ENCODE measurements at regions not wholly inside any gene's neighbourhood (a gene's known extent, or its start where the extent isn't known, plus 50 kb on each side); places are given as distances from the start of the nearest gene placed in this dataset.

DNA sequence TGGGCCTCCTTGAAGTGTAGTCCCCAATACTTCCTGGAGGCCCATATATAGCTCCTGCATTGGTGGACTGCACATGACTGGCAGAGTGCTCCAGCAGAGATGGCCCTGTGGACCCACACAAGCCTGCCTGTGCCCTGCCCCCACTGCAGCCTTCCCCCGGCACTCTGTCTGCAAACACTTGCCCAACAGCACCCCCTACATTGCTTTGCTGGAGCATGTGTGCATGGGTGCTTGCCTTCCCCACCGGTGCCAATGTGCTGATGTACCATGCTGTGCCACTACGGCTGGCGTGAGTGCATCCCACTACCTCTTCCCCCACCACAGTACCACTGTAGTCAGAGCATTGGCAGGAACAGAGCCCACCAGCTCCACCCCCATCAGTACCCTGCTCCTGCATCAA is 563.6 kb upstream of the CTNND2 start:
- no peak for FAIRE-seq

DNA sequence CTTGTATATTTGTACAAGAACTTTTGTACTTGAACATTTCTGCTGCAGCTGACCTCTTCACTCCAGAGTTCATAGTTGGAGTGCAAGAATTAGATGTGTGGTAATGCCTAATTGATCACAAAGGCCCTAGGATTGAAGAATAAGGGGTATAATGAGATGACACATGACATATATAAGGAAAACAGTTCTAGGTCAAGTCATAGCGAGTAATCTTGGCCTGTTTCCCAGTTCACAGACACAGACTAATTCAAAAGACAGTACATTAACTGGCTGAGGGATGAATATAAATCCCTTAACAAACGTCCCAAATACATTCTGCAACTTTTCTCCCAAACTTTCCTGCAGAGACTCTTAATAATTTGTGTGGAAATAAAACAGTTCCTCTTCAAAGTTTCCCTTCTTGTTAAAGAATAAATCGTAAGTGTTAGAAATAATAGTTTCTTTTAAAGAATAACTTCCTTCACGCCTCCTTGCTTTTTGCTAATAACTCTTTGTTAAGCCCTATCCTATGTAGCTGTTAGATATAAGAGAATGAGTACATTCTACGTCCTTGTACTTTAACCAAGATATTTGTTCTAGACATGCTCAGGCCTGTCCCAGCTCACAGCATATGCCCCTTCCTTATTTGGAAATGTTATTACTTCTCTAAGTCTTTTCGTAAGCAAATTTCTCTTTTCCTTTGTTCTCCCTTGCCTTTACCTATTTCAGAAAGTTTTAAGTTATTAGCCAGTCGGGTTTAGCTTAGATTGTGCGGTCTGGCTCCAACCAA is 556.4 kb upstream of the CTNND2 start:
- no peak for FAIRE-seq

DNA sequence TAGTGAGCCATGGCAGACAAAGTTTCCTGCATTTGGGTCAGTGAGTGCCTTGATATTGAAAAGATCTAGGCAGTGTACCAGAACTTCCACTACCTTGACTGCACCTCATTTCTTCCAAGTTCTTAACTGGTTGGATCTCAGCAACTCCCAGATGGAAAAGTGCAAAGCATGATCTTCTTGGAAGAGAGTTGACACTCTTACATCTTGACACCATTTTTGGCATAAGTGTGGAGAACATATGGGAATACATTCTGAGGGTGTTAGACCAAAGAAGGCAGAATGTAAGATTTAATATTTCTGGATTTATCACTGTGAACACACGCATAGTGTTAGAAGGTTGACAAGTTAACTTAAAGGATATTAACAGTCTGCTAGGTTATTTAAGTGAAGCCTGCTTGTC is 555.1 kb upstream of the CTNND2 start:
- no peak for FAIRE-seq

DNA sequence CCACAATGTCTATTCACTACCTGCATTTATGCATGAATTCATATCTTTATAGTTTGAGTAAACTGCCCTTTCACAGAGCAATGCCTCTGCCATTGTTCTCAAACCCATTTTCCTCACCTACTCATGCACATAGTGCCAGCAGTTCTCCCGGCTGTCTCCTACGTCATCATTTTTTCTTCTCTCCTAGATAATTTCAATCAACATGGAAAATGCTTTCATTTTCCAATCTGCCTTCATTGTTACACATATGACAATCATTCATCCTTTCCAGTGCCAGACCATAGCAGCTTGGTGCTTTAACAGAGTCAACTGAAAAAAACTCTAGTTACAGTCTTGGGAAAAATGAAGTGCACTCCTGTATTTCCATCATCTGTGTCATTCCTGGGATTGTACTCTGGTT is 514.8 kb upstream of the CTNND2 start:
- FAIRE-seq = no peak

DNA sequence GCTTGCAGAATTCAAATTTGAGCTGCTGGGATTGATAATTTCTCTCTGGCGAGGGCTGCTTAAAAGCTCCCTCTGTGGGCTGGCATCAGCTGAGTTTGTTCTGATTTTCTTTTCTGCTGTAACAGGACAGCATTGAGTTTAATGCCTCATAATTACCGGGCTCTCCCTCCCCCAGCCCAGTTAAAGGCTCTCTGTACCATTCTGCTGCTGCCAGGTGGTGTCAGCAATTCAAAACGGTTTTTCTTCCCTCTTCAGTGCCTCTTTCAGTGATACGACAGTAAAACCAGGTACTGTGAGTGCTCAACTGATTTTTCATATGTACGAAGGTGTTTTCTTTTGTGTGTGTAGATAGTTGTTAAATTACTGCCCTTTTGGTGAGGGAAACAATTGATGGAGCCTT is 509.3 kb upstream of the CTNND2 start:
- FAIRE-seq = no peak

DNA sequence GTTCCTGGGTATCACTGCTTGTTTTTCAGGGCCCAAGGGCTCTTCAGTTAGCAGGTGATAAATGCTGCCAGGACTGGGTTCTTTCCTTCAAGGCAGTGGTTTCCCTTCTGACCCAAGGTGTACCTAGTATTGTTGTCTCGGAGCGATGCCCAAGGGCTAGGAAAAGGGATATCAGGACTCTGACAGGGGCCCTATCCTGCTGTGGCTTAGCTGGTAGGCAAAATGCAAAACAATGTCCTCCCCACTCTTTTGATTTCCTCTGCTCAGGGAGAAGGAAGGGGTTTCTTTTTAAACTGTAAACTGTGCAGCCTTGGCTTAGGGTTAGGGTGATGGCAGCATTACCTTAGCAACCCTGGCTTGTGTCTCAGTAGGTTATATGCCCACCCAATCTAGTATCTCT is 508.8 kb upstream of the CTNND2 start:
- no peak for FAIRE-seq

DNA sequence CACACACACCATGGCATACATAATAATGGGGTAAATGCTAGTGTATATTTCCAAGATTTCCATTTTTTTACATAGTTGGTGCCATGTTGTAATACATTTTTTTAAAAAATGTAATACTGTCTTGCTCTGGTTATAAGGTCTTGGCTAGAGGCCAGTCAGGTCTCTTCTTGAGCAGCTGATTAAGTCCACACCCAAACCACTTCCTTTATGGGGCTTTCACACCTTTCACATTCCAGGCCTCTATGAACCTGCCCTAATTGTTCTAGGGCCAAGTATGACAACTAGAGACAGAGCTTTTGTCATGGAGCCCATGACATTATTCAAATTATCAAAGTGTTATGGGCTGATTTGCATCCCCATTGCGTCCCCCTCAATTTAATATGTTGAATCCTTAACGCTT is 495.6 kb upstream of the CTNND2 start:
- no peak for FAIRE-seq

DNA sequence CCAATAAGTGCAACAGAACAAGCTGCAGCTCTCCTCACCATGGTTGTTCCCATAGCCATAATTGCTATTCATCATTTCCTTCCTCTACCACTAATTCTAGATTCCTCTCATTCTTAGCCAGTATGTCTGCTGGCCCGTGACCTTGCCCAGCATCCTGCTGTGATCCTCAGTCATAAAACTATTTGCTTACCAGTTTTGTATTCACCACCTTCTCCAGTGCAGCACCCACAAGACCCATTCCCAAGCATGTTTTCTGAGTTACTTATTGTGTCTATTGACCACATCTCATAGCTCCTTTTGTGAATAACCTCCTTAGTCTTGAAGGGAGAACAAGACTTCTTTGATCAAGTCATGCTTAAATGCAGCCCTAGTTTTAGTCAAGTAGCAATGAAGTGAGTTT is 488.0 kb upstream of the CTNND2 start:
- FAIRE-seq = no peak

DNA sequence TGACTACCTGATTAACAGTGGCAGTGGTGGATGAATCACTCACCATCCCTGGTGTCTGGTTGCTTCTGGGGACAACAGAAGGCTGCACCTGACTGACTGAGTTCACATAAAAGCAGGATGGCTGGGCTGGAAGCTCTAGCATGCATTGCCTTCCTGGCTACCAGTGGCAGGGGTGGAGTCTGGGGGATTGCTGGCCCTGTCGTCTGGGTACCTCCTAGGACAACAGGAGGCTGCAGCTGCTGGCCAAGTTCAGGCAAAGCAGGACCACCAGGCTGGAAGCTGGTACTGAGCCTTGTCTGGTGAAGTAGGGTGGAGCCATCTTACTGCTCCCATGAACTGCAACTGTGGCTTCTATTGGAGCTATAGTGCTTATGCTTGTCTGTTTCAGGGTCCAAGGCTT is 480.8 kb upstream of the CTNND2 start:
- FAIRE-seq = no peak

DNA sequence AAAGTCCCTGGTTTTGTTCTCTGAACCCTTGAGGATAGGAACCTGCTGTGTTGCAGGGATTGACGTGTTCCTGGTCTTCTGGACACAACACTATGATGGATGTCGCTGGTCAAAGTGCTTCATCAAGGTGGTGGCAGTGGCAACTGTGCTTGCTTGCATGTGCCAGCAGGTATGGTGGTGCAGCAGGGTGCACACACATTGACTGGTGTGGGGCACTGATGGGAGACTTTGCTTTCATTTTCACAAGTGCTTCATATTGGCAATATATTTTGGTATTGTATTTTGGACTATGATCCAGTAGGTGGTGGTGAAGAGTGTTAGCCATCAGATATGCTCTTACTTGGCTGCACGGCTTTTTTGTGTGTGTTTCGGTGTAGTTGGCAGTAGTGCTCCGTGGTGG is 479.8 kb upstream of the CTNND2 start:
- FAIRE-seq = no peak

DNA sequence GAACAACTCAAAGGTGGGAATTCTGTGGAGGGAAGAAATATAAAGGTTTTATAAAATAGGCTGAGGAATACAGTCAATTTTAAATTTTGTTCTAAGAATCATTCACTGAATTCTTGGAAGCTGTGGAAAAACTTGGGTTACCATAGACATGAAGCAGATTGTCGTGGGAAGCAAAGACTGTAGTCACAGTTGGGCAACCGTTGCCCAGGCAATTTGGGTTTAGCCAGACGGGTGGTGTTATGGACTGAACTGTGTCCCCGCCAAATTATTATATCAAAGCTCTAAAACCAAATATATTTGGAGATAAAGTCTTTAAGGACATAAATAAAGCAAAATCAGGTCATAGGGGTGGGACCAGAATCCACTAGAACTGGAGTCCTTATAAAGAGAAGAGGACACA is 463.7 kb upstream of the CTNND2 start:
- no peak for FAIRE-seq

DNA sequence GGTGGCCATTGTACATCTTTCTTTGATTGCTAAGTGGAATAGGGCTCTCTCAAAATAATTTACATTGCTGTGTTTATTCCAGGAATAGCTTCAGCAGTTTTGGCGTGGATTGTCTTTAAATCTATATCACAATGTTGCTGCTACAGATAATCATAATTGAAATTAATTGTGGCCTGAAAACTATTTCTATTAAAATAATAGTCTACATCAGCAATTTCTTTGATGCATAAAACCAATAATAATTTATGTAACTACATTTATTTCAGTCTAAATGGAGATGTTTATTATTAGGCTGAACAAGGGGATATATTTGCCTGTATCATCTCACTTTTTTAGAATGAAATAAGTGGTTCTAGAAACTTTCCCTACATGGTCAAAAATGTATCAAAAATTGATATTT is 456.0 kb upstream of the CTNND2 start:
- no peak for FAIRE-seq

DNA sequence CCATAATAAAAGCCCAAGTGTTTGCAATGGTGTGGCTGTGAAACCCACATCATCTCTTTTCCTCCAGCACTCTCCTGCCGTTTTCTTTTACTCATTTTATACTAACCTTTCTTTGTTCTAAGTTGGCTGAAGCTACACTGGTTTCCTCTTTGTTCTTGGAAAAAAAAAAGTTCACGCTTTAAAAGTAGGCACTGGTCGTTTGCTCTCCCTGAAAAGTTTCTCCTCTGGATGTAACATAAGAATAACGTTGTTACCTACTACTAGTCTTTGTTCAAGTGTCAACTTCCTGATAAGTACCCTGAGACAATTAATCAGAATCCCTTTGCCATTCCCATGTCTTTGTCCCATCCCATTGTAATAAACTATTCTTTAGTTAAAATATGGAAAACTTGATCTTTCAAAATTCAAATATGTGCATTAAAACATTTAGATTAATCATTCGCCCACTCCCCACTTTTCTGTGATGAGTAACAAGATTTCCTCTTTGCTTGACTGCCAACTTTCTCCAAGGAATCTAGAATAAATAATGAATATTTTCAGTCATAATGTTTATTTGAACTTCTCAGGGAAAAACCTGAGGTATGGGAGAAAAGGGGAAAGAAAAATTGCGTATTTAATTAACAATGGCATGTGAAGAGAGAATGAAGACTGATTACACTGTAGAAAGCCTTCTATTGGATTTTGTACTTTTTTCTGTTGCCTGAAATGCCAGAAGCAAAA is 454.3 kb upstream of the CTNND2 start:
- FAIRE-seq = no peak

DNA sequence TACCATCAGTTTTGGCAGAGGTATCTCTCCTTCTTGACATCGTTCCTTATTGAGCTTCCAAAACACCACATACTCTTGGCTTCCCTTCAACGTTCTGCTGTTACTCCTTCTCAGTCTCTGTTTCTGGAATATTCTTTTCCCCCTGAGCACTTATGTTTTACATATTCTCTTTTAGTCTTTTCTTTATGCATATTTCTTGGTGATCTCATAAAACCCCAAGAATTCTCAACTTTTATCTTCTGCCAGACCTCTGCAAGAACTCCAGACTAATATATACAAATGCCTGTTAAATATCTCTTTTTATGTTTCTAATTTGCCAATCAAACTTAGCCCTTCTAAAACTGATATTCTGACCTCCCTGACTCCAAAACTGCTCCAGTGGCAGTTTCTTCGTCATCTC is 453.4 kb upstream of the CTNND2 start:
- no peak for FAIRE-seq

DNA sequence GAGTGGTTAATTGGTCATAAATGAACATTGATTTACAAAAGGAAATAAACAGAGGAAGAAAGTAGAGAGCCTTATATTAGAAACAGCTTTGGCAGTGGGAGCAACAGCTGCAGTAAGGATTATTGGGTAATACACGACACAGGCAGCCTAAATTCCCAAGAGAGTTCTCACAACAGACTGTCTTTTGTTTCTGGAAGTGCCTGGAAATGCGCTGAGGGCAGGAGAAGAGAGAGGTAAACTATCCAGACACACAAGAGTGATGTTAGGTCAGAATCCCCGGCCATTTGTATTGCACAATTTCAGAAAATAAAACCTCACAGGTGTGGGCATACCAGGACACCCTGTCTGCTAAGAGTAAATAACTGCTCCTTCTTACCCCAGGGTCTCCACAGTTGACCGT is 450.4 kb upstream of the CTNND2 start:
- no peak for FAIRE-seq

DNA sequence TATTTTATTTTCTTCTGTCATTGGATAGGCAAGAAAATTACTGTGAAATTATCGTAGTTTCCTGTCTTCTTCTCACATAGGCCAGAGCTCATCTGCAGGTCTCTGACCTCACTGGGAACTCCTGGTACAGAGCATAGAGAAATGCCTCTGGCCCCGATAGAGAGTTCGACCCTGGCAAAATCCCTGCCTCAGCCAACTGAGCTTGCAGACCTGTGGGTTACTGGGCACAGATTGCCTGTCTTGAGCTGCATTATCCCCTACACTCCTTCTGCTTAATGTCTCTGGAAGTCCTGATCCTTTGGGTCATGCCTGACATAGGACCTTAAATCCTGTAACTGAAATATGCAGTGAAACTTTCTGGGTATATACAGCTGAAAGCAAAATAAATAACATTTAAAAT is 439.3 kb upstream of the CTNND2 start:
- no peak for FAIRE-seq

DNA sequence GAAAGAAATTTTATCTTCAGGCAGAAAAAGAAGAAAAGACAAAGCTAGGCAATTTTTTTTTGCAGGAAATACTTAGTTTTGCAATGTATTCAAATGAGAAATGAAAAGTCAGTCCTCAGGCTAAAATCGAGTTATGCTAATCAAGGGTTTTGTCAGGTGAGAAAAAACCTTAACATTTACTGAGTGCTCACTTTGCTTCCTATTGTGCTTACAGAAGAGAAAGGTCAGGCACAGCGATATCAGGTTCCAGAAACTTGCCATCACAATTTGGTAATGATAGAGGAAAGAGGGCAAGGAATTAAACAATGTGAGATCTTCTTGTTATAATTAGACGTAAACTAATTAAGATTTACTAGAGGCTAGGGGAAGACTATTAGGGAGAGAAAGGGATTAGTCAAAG is 431.7 kb upstream of the CTNND2 start:
- FAIRE-seq = no peak

DNA sequence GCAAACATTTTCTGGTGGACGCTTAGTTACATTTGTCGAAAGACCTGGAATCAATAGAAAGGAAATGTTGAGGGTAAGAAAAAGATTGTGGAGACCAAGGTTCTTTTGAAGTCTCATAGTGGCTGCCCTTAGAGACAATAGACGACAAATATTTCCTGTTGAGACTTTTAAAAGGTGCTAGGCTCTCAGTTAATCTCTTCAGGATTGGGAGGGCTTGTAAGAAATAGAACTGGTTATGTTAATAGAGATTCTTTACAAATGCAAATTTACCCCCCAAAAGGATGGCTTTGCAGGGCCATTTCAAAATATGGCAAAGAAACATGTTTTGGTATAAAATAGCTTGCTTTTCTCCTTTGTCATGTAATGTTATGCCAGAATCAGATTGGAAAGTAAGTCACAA is 428.2 kb upstream of the CTNND2 start:
- no peak for FAIRE-seq

DNA sequence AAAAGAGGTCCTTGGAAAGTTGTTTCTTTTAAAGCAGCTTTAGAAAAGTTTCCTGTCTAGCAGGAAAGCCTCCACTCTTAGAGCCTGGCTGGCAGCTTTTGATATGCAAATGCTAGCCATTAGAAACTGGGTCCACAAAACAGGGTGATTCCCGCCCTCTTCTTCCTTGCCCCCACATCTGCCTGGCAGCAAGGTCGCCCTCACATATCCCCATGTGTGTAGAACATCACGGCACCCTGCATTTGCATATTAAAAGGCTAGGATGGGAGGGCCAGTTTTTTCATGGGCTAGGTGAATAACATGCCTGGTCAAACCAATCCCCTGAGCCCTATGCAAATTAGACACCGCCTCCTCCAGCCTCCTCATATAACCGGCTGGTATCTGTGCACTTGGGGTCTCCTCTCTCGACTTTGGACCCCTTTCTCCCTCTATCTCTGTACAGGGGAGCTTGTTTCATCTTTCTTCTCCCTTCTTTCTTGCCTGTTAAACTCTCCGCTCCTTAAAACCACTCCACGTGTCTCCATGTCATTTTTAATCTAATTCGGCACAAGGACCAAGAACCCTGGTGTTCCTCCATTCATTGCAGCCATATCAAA is 426.8 kb upstream of the CTNND2 start:
- FAIRE-seq = no peak

DNA sequence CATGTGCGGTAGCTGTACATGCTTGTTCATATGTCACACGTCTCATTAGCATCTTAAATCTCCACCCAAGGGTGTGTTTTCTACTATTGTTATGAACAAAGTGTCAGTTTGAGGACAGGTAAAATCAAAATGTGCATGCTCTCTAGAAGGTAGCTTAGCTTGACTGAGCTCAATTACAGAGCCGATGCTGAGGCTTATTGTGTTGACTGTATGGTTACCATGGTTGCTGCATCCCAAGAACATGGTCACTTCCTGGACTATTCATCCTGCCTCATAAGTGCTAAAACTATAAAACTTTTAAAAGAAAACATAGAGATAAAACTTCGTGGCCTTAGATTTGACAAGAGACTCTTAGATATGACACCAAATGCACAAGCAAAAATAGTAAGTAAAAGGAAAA is 426.1 kb upstream of the CTNND2 start:
- no peak for FAIRE-seq

DNA sequence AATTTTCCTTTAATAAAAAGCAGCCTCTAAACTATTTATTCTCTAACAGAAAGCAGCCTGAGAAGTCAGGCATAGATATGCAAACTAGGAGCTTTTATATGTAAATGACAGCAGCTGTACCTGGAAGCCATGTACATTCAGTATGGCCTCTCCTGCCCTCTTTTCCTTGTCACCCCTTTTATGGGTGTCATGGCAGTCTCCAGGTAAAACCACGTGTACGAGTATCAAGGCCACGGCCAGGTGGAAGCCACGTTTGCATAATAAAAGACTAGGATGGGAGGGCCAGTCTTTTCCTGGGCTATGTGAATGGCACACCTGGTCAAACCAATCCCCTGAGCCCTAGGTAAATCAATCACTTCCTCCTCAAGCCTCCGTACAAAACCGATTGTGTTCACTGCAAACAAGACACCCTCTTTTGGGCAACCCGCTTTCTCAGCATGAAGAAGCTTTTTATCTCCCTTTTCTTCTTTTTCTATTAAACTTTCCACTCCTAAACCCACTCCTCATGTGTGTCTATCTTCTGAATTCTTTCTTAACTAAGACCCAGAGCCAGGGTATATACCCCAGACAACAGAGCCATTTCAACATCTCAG is 419.5 kb upstream of the CTNND2 start:
- FAIRE-seq = no peak

DNA sequence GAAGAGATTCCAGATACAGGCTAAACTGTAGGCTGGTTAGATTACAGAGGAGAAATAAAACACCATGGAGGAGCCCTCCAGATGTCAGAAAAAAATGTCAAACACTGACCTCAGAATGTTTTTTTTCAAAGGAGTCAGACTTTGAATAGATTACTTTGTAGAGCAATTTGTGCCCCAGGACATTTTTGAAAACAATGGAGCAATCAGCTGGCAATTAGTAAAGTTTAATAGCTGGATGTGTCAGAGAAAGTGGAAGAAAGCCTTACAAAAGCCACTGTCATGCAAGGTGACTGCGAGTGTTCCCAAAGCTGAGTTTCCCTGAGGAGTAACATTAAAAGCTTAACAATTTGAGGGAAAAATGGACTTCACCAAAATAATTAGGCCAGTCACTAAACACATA is 417.8 kb upstream of the CTNND2 start:
- no peak for FAIRE-seq

DNA sequence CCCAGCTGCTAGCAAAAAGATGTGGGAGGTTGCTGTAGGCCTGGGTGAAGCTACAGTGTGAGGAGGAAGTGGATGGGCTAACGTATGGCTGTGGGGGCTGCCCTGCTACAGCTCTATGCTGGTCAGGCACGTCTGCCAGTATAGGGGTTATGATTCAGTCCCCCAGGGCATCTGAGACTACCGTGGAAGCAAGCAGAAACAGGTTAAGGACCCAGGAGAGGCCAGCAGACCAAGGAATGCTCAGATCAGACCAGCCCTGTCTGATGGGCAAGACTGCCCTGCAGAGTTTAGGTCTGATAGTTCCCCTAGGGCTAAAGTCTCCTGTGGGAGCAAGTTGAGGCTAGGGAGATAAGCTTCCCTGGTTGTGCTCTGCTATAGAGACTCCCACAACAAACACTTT is 416.1 kb upstream of the CTNND2 start:
- FAIRE-seq = no peak

DNA sequence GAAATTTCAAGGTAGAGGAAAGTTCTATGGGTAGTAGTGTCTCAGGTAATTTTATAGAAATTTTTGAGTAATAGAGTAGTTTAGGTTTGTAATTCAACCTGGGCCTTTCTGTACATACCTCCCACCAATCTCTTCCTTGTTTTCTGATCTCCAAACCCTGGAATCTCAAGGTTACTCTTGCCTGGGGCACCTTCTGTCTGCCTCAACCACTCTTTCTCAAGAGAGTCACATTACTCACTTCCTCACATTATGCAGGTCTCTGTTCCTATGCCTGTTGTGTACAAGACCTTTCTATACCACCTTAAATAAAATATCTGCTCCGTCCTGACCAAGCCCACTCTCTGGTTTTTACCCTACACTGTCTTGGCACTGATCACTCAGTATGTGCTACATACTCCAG is 412.6 kb upstream of the CTNND2 start:
- FAIRE-seq = no peak

Measured in TTC549 (cell line).